NCI-H146 treated with DMSO at 0.1 percent for 48 hours (cell line): ENCODE measurements at regions not wholly inside any gene's neighbourhood (a gene's known extent, or its start where the extent isn't known, plus 50 kb on each side); places are given as distances from the start of the nearest gene placed in this dataset.

ENCODE experiments used
- DNase-seq: peaks from one replicate; lab custom pipeline; 2025; ENCODE audit not compliant: unreplicated experiment; lab: John Stamatoyannopoulos, UW

- DNase-seq, result no peak
These were observed 673.7 kb upstream of the MIR17HG start for GRCh38 chr13:90673746-90674145.

- no peak for DNase-seq
These were observed 672.4 kb upstream of the MIR17HG start for GRCh38 chr13:90675129-90675528.

GRCh38 chr13:90680826-90681225 is 666.7 kb upstream of the MIR17HG start:
- DNase-seq, result no peak

GRCh38 chr13:90683711-90684131 is 663.8 kb upstream of the MIR17HG start:
- DNase-seq, result no peak

- DNase-seq, result no peak
These were observed 661.0 kb upstream of the MIR17HG start for GRCh38 chr13:90686442-90686841.

- no peak for DNase-seq
These were observed 658.4 kb upstream of the MIR17HG start for GRCh38 chr13:90689111-90689510.

GRCh38 chr13:90690458-90691080 is 656.9 kb upstream of the MIR17HG start:
- no peak for DNase-seq

GRCh38 chr13:90696254-90696653 is 651.2 kb upstream of the MIR17HG start:
- DNase-seq, result no peak

- no peak for DNase-seq
These were observed 650.8 kb upstream of the MIR17HG start for GRCh38 chr13:90696656-90697055.

- no peak for DNase-seq
These were observed 647.1 kb upstream of the MIR17HG start for GRCh38 chr13:90700340-90700739.

- DNase-seq, result no peak
These were observed 646.2 kb upstream of the MIR17HG start for GRCh38 chr13:90701264-90701663.

GRCh38 chr13:90702050-90702449 is 645.4 kb upstream of the MIR17HG start:
- DNase-seq, result no peak

- no peak for DNase-seq
These were observed 640.9 kb upstream of the MIR17HG start for GRCh38 chr13:90706631-90707030.

GRCh38 chr13:90708128-90708527 is 639.4 kb upstream of the MIR17HG start:
- no peak for DNase-seq

GRCh38 chr13:90709319-90709718 is 638.2 kb upstream of the MIR17HG start:
- DNase-seq, result no peak

- no peak for DNase-seq
These were observed 637.2 kb upstream of the MIR17HG start for GRCh38 chr13:90710164-90710759.

GRCh38 chr13:90713441-90714133 is 633.9 kb upstream of the MIR17HG start:
- DNase-seq, result no peak

- DNase-seq, result no peak
These were observed 632.0 kb upstream of the MIR17HG start for GRCh38 chr13:90715485-90715884.

GRCh38 chr13:90717451-90717936 is 630.0 kb upstream of the MIR17HG start:
- DNase-seq, result no peak

GRCh38 chr13:90719461-90719860 is 628.0 kb upstream of the MIR17HG start:
- no peak for DNase-seq

- no peak for DNase-seq
These were observed 625.5 kb upstream of the MIR17HG start for GRCh38 chr13:90721937-90722336.

- no peak for DNase-seq
These were observed 624.1 kb upstream of the MIR17HG start for GRCh38 chr13:90723381-90723780.
